T-cell (primary cell): ENCODE measurements at regions not wholly inside any gene's neighbourhood (a gene's known extent, or its start where the extent isn't known, plus 50 kb on each side); places are given as distances from the start of the nearest gene placed in this dataset.

ENCODE experiments used
- ATAC-seq, 4 experiments: fragments of 200-7000 bp in 3 of 4; fragments of 150-1000 bp in 1 of 4; cut with Tn5 transposase; replicated peaks in 1 of 4; 1 replicate in 3 of 4; 2 replicates in 1 of 4; pipeline ENCODE4 v1.10.0; 2021; ENCODE audit warnings: moderate library complexity in 3 of 4, mild to moderate bottlenecking in 2 of 4, moderate number of reproducible peaks in 1 of 4
- CTCF ChIA-PET, 2 donors: fragments of 300-600 bp; sonication (Branson Sonifier 250); formaldehyde crosslinking; loops; one replicate each; lab custom pipeline; 2022; ENCODE audit warnings: antibody characterized with exemption in 2 of 2; lab: Charles Lee
- POLR2A ChIA-PET, 2 donors: fragments of 300-600 bp; sonication (Branson Sonifier 250); formaldehyde crosslinking; loops; one replicate each; lab custom pipeline; 2022; ENCODE audit warnings: antibody characterized with exemption in 2 of 2; lab: Charles Lee
- DNase-seq, 35 experiments: peaks; one replicate each; pipeline versions ENCODE4 v3.0.0 to v3.0.0-alpha.2; 2013 to 2023
- H3K27ac ChIP-seq: one replicate; pipeline ENCODE4 v1.5.1; 2013; ENCODE audit warnings: low read length
- H3K27me3 ChIP-seq, 2 experiments: replicated peaks in 1 of 2; 1 replicate in 1 of 2; 2 replicates in 1 of 2; pipeline versions ENCODE4 v1.6.1 to v1.7.0; 2013; ENCODE audit warnings: low read length in 1 of 2, mixed read lengths in 1 of 2; ENCODE audit not compliant: control insufficient read depth in 2 of 2, insufficient read depth in 2 of 2; ENCODE audit errors: extremely low read depth in 1 of 2
- H3K36me3 ChIP-seq, 2 donors: 1 replicate in 1 of 2; 2 replicates in 1 of 2; pipeline versions ENCODE4 v1.6.1 to v1.7.0; 2013; ENCODE audit warnings: low read length in 1 of 2; ENCODE audit not compliant: control insufficient read depth in 2 of 2, insufficient read depth in 1 of 2; ENCODE audit errors: extremely low read depth in 1 of 2
- H3K4me1 ChIP-seq, 2 experiments: 1 replicate in 1 of 2; 2 replicates in 1 of 2; pipeline versions ENCODE4 v1.6.1 to v1.7.0; 2013; ENCODE audit warnings: low read length in 2 of 2, mixed read lengths in 1 of 2; ENCODE audit not compliant: insufficient read depth in 2 of 2, control insufficient read depth in 1 of 2; ENCODE audit errors: extremely low read depth in 1 of 2
- H3K4me3 ChIP-seq, 2 donors: 1 replicate in 1 of 2; 2 replicates in 1 of 2; pipeline versions ENCODE4 v1.5.1 to v1.7.0; 2013; ENCODE audit warnings: mild to moderate bottlenecking in 2 of 2, low read length in 1 of 2, moderate library complexity in 1 of 2; ENCODE audit not compliant: control insufficient read depth in 1 of 2; ENCODE audit errors: extremely low read depth in 1 of 2
- H3K9me3 ChIP-seq: 2 replicates; pipeline ENCODE4 v1.7.0; 2013
- H3K27ac Mint-ChIP-seq, 2 donors: one replicate each; pipeline ENCODE4 v1.8.0; 2020 to 2021; ENCODE audit warnings: mild to moderate bottlenecking in 2 of 2, mixed read lengths in 2 of 2
- H3K27me3 Mint-ChIP-seq, 2 donors: one replicate each; pipeline ENCODE4 v1.8.0; 2021 to 2022; ENCODE audit warnings: mixed read lengths in 2 of 2
- H3K36me3 Mint-ChIP-seq: one replicate; pipeline ENCODE4 v1.8.0; 2021; ENCODE audit warnings: mixed read lengths
- H3K4me1 Mint-ChIP-seq, 3 donors: one replicate each; pipeline ENCODE4 v1.8.0; 2020 to 2022; ENCODE audit warnings: mixed read lengths in 3 of 3, mild to moderate bottlenecking in 1 of 3
- H3K4me3 Mint-ChIP-seq, 3 donors: one replicate each; pipeline ENCODE4 v1.8.0; 2020 to 2022; ENCODE audit warnings: mild to moderate bottlenecking in 3 of 3, mixed read lengths in 3 of 3, moderate library complexity in 3 of 3
- H3K9me3 Mint-ChIP-seq, 3 donors: one replicate each; pipeline ENCODE4 v1.8.0; 2020 to 2022; ENCODE audit warnings: mixed read lengths in 3 of 3
- WGBS: methylation state at CpG from one replicate; pipeline ENCODE4 v1.1.5; 2013; ENCODE audit warnings: missing lambda C conversion rate; ENCODE audit not compliant: insufficient coverage; 5-methylcytosine and 5-hydroxymethylcytosine counted together

- ChIA-PET POLR2A (no interaction called here), CTCF (no interaction called here)
- peaks cover 0 to 2% of the 10 kb centered on the region in 2 experiments for H3K4me1 ChIP-seq
- no peak overlapping the region for H3K27ac Mint-ChIP-seq
- ATAC-seq (no peak), DNase-seq (no peak)
- H3K36me3 ChIP-seq = no peaks in the 10 kb centered on the region
- H3K27ac ChIP-seq = no peak overlapping the region
- H3K4me3 Mint-ChIP-seq = no peak overlapping the region
- WGBS = no CpG with 5 or more reads among the region's 1 CpG
- H3K27me3 Mint-ChIP-seq = no peaks in the 10 kb centered on the region
- peaks cover 0 to 11% (median 0%) of the 10 kb centered on the region in 3 donors for H3K4me1 Mint-ChIP-seq
- no peak overlapping the region for H3K4me3 ChIP-seq
- peaks cover 0 to 7% (median 0%) of the 10 kb centered on the region in 3 donors for H3K9me3 Mint-ChIP-seq
- H3K36me3 Mint-ChIP-seq = no peaks in the 10 kb centered on the region
- no peaks in the 10 kb centered on the region for H3K9me3 ChIP-seq
- no peaks in the 10 kb centered on the region for H3K27me3 ChIP-seq
Observed at GRCh38 chr5:120088836-120089235, 375.3 kb upstream of the PRR16 start.

- H3K4me1 Mint-ChIP-seq = peaks cover 0 to 11% (median 0%) of the 10 kb centered on the region in 3 donors
- Histone ChIP-seq H3K4me1 (peaks cover 0 to 2% of the 10 kb centered on the region in 2 experiments), H3K4me3 (no peak overlapping the region), H3K27ac (no peak overlapping the region), H3K27me3 (no peaks in the 10 kb centered on the region), H3K36me3 (no peaks in the 10 kb centered on the region), H3K9me3 (no peaks in the 10 kb centered on the region)
- WGBS = 83% methylated on average over 1 of the region's 3 CpGs
- no peaks in the 10 kb centered on the region for H3K36me3 Mint-ChIP-seq
- DNase-seq (no peak), ATAC-seq (no peak)
- no peaks in the 10 kb centered on the region for H3K27me3 Mint-ChIP-seq
- CTCF ChIA-PET = no interaction called here
- H3K9me3 Mint-ChIP-seq = peaks cover 0 to 7% (median 0%) of the 10 kb centered on the region in 3 donors
- H3K27ac Mint-ChIP-seq = no peak overlapping the region
- H3K4me3 Mint-ChIP-seq = no peak overlapping the region
- POLR2A ChIA-PET = no interaction called here
Observed at GRCh38 chr5:120091376-120091948, 372.6 kb upstream of the PRR16 start.

GRCh38 chr5:120092649-120093048 lies 371.5 kb upstream of the PRR16 start:
- Histone ChIP-seq H3K4me1 (peaks cover 0 to 2% of the 10 kb centered on the region in 2 experiments), H3K27ac (no peak overlapping the region), H3K4me3 (no peak overlapping the region), H3K9me3 (no peaks in the 10 kb centered on the region), H3K36me3 (no peaks in the 10 kb centered on the region), H3K27me3 (no peaks in the 10 kb centered on the region)
- DNase-seq (no peak), ATAC-seq (no peak)
- Mint-ChIP-seq H3K27me3 (no peaks in the 10 kb centered on the region), H3K36me3 (no peaks in the 10 kb centered on the region), H3K4me1 (peaks cover 0 to 11% (median 0%) of the 10 kb centered on the region in 3 donors), H3K9me3 (peaks cover 0 to 7% (median 0%) of the 10 kb centered on the region in 3 donors), H3K4me3 (no peak overlapping the region), H3K27ac (no peak overlapping the region)
- ChIA-PET POLR2A (no interaction called here), CTCF (no interaction called here)
- no CpG with 5 or more reads among the region's 2 CpGs for WGBS

GRCh38 chr5:120093178-120093577 lies 370.9 kb upstream of the PRR16 start:
- H3K4me1 ChIP-seq = no peaks in the 10 kb centered on the region
- Mint-ChIP-seq H3K4me1 (peaks cover 0 to 8% (median 0%) of the 10 kb centered on the region in 3 donors), H3K27ac (no peak overlapping the region), H3K27me3 (no peaks in the 10 kb centered on the region), H3K9me3 (peaks cover 0 to 7% (median 0%) of the 10 kb centered on the region in 3 donors), H3K36me3 (no peaks in the 10 kb centered on the region), H3K4me3 (no peak overlapping the region)
- no peaks in the 10 kb centered on the region for H3K9me3 ChIP-seq
- ChIA-PET CTCF (no interaction called here), POLR2A (no interaction called here)
- H3K4me3 ChIP-seq = no peak overlapping the region
- peak in 3 of 35 experiments; percentile 0 to 6 (median 3) for DNase-seq
- H3K27ac ChIP-seq = no peak overlapping the region
- WGBS = 19% methylated on average over 2 of the region's 7 CpGs
- no peak for ATAC-seq
- H3K36me3 ChIP-seq = no peaks in the 10 kb centered on the region
- H3K27me3 ChIP-seq = no peaks in the 10 kb centered on the region

- Histone ChIP-seq H3K36me3 (no peaks in the 10 kb centered on the region), H3K4me1 (no peaks in the 10 kb centered on the region), H3K27me3 (no peaks in the 10 kb centered on the region), H3K27ac (no peak overlapping the region), H3K9me3 (no peaks in the 10 kb centered on the region), H3K4me3 (no peak overlapping the region)
- CTCF ChIA-PET = no interaction called here
- no peaks in the 10 kb centered on the region for H3K27me3 Mint-ChIP-seq
- H3K9me3 Mint-ChIP-seq = no peaks in the 10 kb centered on the region
- no peaks in the 10 kb centered on the region for H3K36me3 Mint-ChIP-seq
- H3K27ac Mint-ChIP-seq = no peak overlapping the region
- ATAC-seq = no peak
- 40% methylated on average over 1 of the region's 3 CpGs for WGBS
- no peaks in the 10 kb centered on the region for H3K4me1 Mint-ChIP-seq
- POLR2A ChIA-PET = no interaction called here
- H3K4me3 Mint-ChIP-seq = no peak overlapping the region
- DNase-seq = no peak
Observed at GRCh38 chr5:120096413-120096812, 367.7 kb upstream of the PRR16 start.

- no peaks in the 10 kb centered on the region for H3K36me3 ChIP-seq
- H3K4me3 ChIP-seq = no peak overlapping the region
- no peaks in the 10 kb centered on the region for H3K27me3 Mint-ChIP-seq
- H3K4me3 Mint-ChIP-seq = no peak overlapping the region
- no peak overlapping the region for H3K27ac Mint-ChIP-seq
- H3K9me3 ChIP-seq = no peaks in the 10 kb centered on the region
- H3K36me3 Mint-ChIP-seq = no peaks in the 10 kb centered on the region
- no peaks in the 10 kb centered on the region for H3K9me3 Mint-ChIP-seq
- CTCF ChIA-PET = no interaction called here
- ATAC-seq = no peak
- no peaks in the 10 kb centered on the region for H3K4me1 Mint-ChIP-seq
- H3K27ac ChIP-seq = no peak overlapping the region
- no peaks in the 10 kb centered on the region for H3K4me1 ChIP-seq
- WGBS = 78% methylated on average over 3 of the region's 4 CpGs
- POLR2A ChIA-PET = no interaction called here
- no peak for DNase-seq
- no peaks in the 10 kb centered on the region for H3K27me3 ChIP-seq
Observed at GRCh38 chr5:120098426-120098825, 365.7 kb upstream of the PRR16 start.
